SK-N-SH (cell line): ENCODE measurements at regions not wholly inside any gene's neighbourhood (a gene's known extent, or its start where the extent isn't known, plus 50 kb on each side); places are given as distances from the start of the nearest gene placed in this dataset.

Experiments
- CTCF ChIA-PET: fragments of 300-600, 350-600 bp; formaldehyde crosslinking; extraction: SDS; loops from one replicate; lab custom pipeline; 2021; lab: Yijun Ruan, JAX
- POLR2A ChIA-PET: fragments of 350-600 bp; sonication (Branson Sonifier 250); formaldehyde crosslinking; extraction: SDS; loops from one replicate; lab custom pipeline; 2020; ENCODE audit warnings: antibody characterized with exemption, inconsistent platforms; lab: Yijun Ruan, JAX
- DNase-seq: peaks from one replicate; pipeline ENCODE4 v3.0.0; 2012
- H2AFZ ChIP-seq: fragments of 200-600 bp; sonication (generic); 2 replicates; pipeline ENCODE4 v1.8.1; 2016; ENCODE audit warnings: antibody characterized with exemption, mild to moderate bottlenecking, low read depth
- H3F3A ChIP-seq: fragments of 200-600 bp; sonication (generic); replicated peaks from 2 replicates; pipeline ENCODE3; 2016; ENCODE audit warnings: antibody characterized with exemption, mild to moderate bottlenecking; ENCODE audit not compliant: insufficient read depth
- H3K27ac ChIP-seq, 2 experiments: fragments of 200-500 bp in 1 of 2; fragments of 200-600 bp in 1 of 2; sonication (Bioruptor generic) in 1 of 2; sonication (generic), shearing (Covaris generic) in 1 of 2; 2 replicates each; pipeline versions ENCODE4 v1.5.1 to v1.6.1; 2014 to 2016; ENCODE audit warnings: low read depth in 2 of 2, inconsistent platforms in 1 of 2, low read length in 1 of 2, mild to moderate bottlenecking in 1 of 2, mixed read lengths in 1 of 2
- H3K27me3 ChIP-seq: fragments of 200-600 bp; sonication (generic), shearing (Covaris generic); 2 replicates; pipeline ENCODE4 v1.6.1; 2016; ENCODE audit warnings: mixed run types; ENCODE audit not compliant: insufficient read depth
- H3K36me3 ChIP-seq, 2 experiments: fragments of 200-500 bp in 1 of 2; fragments of 200-600 bp in 1 of 2; sonication (Bioruptor generic) in 1 of 2; sonication (generic) in 1 of 2; replicated peaks in 1 of 2; 2 replicates each; pipeline versions ENCODE3 to v1.5.1; 2014 to 2016; ENCODE audit warnings: low read length in 1 of 2, mild to moderate bottlenecking in 1 of 2; ENCODE audit not compliant: insufficient read depth in 2 of 2, control insufficient read depth in 1 of 2
- H3K4me1 ChIP-seq, 2 experiments: fragments of 200-500 bp in 1 of 2; fragments of 200-600 bp in 1 of 2; sonication (Bioruptor generic) in 1 of 2; sonication (generic), shearing (Covaris generic) in 1 of 2; 2 replicates each; pipeline versions ENCODE4 v1.5.1 to v1.6.1; 2014 to 2016; ENCODE audit warnings: low read depth in 1 of 2, low read length in 1 of 2, mixed run types in 1 of 2; ENCODE audit not compliant: insufficient read depth in 2 of 2, control insufficient read depth in 1 of 2
- H3K4me2 ChIP-seq: fragments of 200-600 bp; sonication (generic), shearing (Covaris generic); 2 replicates; pipeline ENCODE4 v1.6.1; 2017; ENCODE audit warnings: mixed run types
- H3K4me3 ChIP-seq, 2 experiments: fragments of 200-500 bp in 1 of 2; fragments of 200-600 bp in 1 of 2; sonication (Bioruptor generic) in 1 of 2; sonication (generic), shearing (Covaris generic) in 1 of 2; 2 replicates each; pipeline versions ENCODE4 v1.5.1 to v1.8.1; 2014 to 2016; ENCODE audit warnings: low read depth in 2 of 2, inconsistent platforms in 1 of 2, low read length in 1 of 2, mild to moderate bottlenecking in 1 of 2, mixed read lengths in 1 of 2, moderate library complexity in 1 of 2
- H3K79me2 ChIP-seq: fragments of 200-600 bp; sonication (generic); 2 replicates; pipeline ENCODE4 v1.8.1; 2017; ENCODE audit warnings: mild to moderate bottlenecking; ENCODE audit not compliant: insufficient read depth
- H3K9ac ChIP-seq: fragments of 200-600 bp; sonication (generic); 2 replicates; pipeline ENCODE4 v1.6.1; 2017; ENCODE audit warnings: mixed run types
- H3K9me2 ChIP-seq: fragments of 200-600 bp; sonication (generic); 2 replicates; pipeline ENCODE4 v1.6.1; 2017; ENCODE audit warnings: mixed run types
- H3K9me3 ChIP-seq: fragments of 200-600 bp; sonication (generic); 2 replicates; pipeline ENCODE4 v1.6.1; 2017; ENCODE audit warnings: mixed run types, mild to moderate bottlenecking, moderate library complexity
- H4K20me1 ChIP-seq: fragments of 200-600 bp; sonication (generic); 2 replicates; pipeline ENCODE4 v1.6.1; 2017; ENCODE audit warnings: mild to moderate bottlenecking, mixed run types; ENCODE audit not compliant: insufficient read depth
- EP300 ChIP-seq, 2 experiments: IDR thresholded peaks; 2 replicates each; pipeline versions ENCODE4 v1.4.0 to v1.6.1; 2012; ENCODE audit warnings: borderline replicate concordance in 1 of 2, low read depth in 1 of 2, low read length in 1 of 2
- EZH2phosphoT487 ChIP-seq: fragments of 200-600 bp; sonication (generic); IDR thresholded peaks from 2 replicates; pipeline ENCODE4 v1.6.1; 2017; ENCODE audit warnings: low read depth, mixed run types, mild to moderate bottlenecking, antibody characterized with exemption, moderate library complexity, borderline replicate concordance
- FOXJ3 ChIP-seq: sonication (generic); formaldehyde crosslinking; IDR thresholded peaks from 2 replicates; pipeline ENCODE4 v1.5.1; 2020; ENCODE audit warnings: mild to moderate bottlenecking, missing genetic modification reagents
- MEF2A ChIP-seq: IDR thresholded peaks from 2 replicates; pipeline ENCODE4 v1.4.0; 2012; ENCODE audit warnings: low read depth, borderline replicate concordance
- NRF1 ChIP-seq: IDR thresholded peaks from 2 replicates; pipeline ENCODE4 v1.6.1; 2012; ENCODE audit warnings: low read depth, mild to moderate bottlenecking, low read length
- WGBS: methylation state at CpG from one replicate; pipeline ENCODE4 v1.1.6; 2017; ENCODE audit warnings: low lambda C conversion rate; 5-methylcytosine and 5-hydroxymethylcytosine counted together
- TF ChIP-seq, protein P1 (sequence below): fragments of 150-350 bp; IDR thresholded peaks from 2 replicates; pipeline ENCODE4 v1.6.1; 2016; ENCODE audit warnings: mild to moderate bottlenecking, low read depth, low read length
- TF ChIP-seq, protein P2 (sequence below): IDR thresholded peaks from 2 replicates; pipeline ENCODE4; 2012

DNA sequence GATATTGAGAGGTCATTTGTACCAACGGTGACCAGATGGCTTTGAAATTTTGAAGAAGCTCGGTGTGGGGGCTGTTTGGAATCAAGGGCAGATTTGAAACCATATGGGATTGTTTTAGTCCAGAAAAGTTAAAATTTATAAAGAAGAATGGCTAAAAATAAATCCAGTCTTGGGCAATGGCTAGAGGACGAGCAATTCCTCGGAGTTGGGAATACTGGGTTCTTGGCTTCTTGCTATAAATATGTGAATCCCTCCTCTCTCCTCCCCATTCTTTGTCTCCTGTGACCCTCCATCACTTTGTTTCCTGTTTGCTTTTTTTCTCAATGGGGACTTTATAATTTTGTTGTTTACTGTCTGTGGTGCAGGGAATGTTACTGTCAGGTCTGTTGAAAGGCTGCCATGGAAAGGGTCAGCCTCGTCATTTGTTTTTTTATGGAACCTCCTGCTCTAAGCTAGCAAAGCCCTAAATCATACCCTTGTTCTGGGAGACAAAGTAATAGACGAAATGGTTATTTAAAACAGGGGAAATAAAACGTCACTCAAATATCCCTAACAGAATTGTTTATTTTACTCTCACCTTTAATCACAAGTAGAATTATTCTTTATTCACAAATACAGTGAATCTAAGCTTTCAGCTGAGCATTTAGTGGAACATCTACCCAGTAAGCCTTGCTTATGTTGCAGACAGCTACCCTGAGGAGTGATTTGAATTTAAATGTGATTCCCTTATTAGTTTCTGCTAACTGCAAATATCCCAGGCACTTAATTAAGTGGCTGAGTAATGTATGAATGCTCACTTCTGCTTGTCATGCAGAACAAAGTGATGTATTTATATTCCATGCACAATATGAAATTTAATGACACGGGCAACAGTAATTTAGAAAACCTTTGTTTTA lies 273.1 kb upstream of the NOVA1 start:
- CTCF ChIA-PET = no interaction called here
- POLR2A ChIA-PET = no interaction called here
- WGBS = 51% methylated on average over 8 of the region's 8 CpGs
- H3K9ac ChIP-seq = no peak overlapping the region
- H2AFZ ChIP-seq = no peak overlapping the region
- H3K4me3 ChIP-seq = no peak overlapping the region
- H3K4me1 ChIP-seq = peaks cover 0 to 2% of the 10 kb centered on the region in 2 experiments; a peak in 1 of 4 replicates
- H3K36me3 ChIP-seq = no peaks in the 10 kb centered on the region
- no peaks in the 10 kb centered on the region for H3K9me3 ChIP-seq
- H3K79me2 ChIP-seq = no peaks in the 10 kb centered on the region
- no peaks in the 10 kb centered on the region for H3F3A ChIP-seq
- no peaks in the 10 kb centered on the region for H3K9me2 ChIP-seq
- TF ChIP-seq, protein P1, sequence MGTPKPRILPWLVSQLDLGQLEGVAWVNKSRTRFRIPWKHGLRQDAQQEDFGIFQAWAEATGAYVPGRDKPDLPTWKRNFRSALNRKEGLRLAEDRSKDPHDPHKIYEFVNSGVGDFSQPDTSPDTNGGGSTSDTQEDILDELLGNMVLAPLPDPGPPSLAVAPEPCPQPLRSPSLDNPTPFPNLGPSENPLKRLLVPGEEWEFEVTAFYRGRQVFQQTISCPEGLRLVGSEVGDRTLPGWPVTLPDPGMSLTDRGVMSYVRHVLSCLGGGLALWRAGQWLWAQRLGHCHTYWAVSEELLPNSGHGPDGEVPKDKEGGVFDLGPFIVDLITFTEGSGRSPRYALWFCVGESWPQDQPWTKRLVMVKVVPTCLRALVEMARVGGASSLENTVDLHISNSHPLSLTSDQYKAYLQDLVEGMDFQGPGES = no peak
- TF ChIP-seq, protein P2, sequence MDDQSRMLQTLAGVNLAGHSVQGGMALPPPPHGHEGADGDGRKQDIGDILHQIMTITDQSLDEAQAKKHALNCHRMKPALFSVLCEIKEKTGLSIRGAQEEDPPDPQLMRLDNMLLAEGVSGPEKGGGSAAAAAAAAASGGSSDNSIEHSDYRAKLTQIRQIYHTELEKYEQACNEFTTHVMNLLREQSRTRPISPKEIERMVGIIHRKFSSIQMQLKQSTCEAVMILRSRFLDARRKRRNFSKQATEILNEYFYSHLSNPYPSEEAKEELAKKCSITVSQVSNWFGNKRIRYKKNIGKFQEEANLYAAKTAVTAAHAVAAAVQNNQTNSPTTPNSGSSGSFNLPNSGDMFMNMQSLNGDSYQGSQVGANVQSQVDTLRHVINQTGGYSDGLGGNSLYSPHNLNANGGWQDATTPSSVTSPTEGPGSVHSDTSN = no peak
- no peak for TF ChIP-seq EZH2phosphoT487
- TF ChIP-seq NRF1 = no peak
- TF ChIP-seq MEF2A = no peak
- no peak for TF ChIP-seq EP300 (IDR thresholded peaks at IDR 0.05; ENCODE audit: borderline replicate concordance in 1 of 2, low read depth in 1 of 2, low read length in 1 of 2)
- TF ChIP-seq, all 33 proteins: peak for 0
- no peaks in the 10 kb centered on the region for H4K20me1 ChIP-seq
- H3K27ac ChIP-seq = no peak overlapping the region
- no peaks in the 10 kb centered on the region for H3K27me3 ChIP-seq
- no peak overlapping the region for H3K4me2 ChIP-seq
- DNase-seq = no peak

DNA sequence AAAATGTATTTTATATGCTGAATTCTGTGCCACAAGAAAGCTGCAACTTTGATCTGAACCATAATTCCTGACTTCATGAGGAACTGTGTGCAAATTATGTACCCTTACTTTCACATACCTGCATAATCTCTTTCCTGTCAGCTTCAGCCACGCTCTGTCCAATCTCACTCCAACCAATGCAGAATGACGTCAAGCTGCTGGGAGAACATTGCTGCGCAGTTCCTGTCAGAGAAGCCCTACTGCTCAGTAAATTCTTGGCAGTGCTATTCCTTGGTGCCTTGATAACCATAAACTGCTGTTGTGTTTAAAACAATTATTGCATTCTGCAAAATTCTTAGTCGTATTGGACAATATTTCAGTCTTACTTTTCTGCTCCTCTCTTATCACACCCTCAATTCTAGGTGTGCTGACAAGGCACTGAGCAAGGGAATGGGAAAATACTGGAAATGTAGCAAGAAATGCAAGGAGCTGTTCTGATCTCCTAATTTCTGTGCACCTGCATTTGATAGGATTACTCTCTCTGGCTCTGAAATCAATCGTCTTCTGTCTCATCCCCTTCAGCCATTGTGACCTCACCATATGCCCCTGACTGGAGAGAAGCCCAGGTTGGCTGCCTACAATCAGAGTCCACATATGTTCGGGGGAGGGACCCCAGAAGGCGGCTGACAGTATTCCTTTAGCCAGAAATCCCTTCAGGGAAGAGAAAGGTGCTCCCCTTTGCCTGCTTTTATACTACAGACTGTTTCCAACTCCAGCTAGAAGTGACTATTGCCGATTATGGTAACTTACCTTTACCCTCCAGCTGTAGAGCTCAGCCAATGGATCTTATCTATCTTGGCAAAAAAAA lies 274.9 kb upstream of the NOVA1 start:
- ChIA-PET CTCF (no interaction called here), POLR2A (no interaction called here)
- H3K27ac ChIP-seq = no peak overlapping the region
- TF ChIP-seq MEF2A (no peak), FOXJ3 (CRISPR knock-in tag) (no peak)
- DNase-seq = no peak
- WGBS = 40% methylated on average over 8 of the region's 8 CpGs
- no peak overlapping the region for H2AFZ ChIP-seq
- H3K9me2 ChIP-seq = no peaks in the 10 kb centered on the region
- no peak overlapping the region for H3K4me3 ChIP-seq
- no peaks in the 10 kb centered on the region for H3K27me3 ChIP-seq
- H3F3A ChIP-seq = no peaks in the 10 kb centered on the region
- peaks cover 0 to 2% of the 10 kb centered on the region in 2 experiments; a peak in 1 of 4 replicates for H3K4me1 ChIP-seq
- no peaks in the 10 kb centered on the region for H3K36me3 ChIP-seq
- H4K20me1 ChIP-seq = no peaks in the 10 kb centered on the region
- H3K9ac ChIP-seq = no peak overlapping the region
- H3K9me3 ChIP-seq = no peaks in the 10 kb centered on the region
- H3K4me2 ChIP-seq = no peak overlapping the region
- H3K79me2 ChIP-seq = no peaks in the 10 kb centered on the region
